K562 (cell line): ENCODE measurements at regions not wholly inside any gene's neighbourhood (a gene's known extent, or its start where the extent isn't known, plus 50 kb on each side); places are given as distances from the start of the nearest gene placed in this dataset.

ENCODE experiments used
- AFF1 ChIP-seq, 2 experiments: fragments of 450-650 bp; IDR thresholded peaks; 2 replicates each; pipeline ENCODE4 v1.6.1; 2018; ENCODE audit warnings: mild to moderate bottlenecking in 2 of 2, low read depth in 1 of 2; ENCODE audit not compliant: partially characterized antibody in 2 of 2
- CTCF ChIP-seq, 3 experiments: IDR thresholded peaks in 2 of 3; conservative IDR thresholded peaks in 1 of 3; 2 replicates each; pipeline ENCODE4 v1.5.1; 2011 to 2012; ENCODE audit warnings: low read length in 3 of 3, mild to moderate bottlenecking in 3 of 3, control low read depth in 2 of 3, improper control_type of control experiment in 1 of 3, inconsistent platforms in 1 of 3, low read depth in 1 of 3, mixed read lengths in 1 of 3, moderate library complexity in 1 of 3; ENCODE audit not compliant: insufficient read depth in 2 of 3
- DACH1 ChIP-seq: fragments of 450-650 bp; IDR thresholded peaks from 2 replicates; pipeline ENCODE4 v1.6.1; 2018; ENCODE audit not compliant: partially characterized antibody
- EHMT2 ChIP-seq: fragments of 450-650 bp; IDR thresholded peaks from 2 replicates; pipeline ENCODE4 v1.6.1; 2018; ENCODE audit warnings: antibody characterized with exemption
- EP300 ChIP-seq: IDR thresholded peaks from 2 replicates; pipeline ENCODE4 v1.6.1; 2012; ENCODE audit warnings: low read length, improper control_type of control experiment
- FOXA3 ChIP-seq, 2 experiments: fragments of 450-650 bp in 1 of 2; sonication (generic) in 1 of 2; formaldehyde crosslinking; IDR thresholded peaks in 1 of 2; conservative IDR thresholded peaks in 1 of 2; 2 replicates each; pipeline versions ENCODE4 v1.4.0 to v1.8.0; 2020 to 2022; ENCODE audit warnings: mild to moderate bottlenecking in 2 of 2, missing genetic modification reagents in 1 of 2
- FOXP1 ChIP-seq: sonication (generic); formaldehyde crosslinking; IDR thresholded peaks from 2 replicates; pipeline ENCODE4 v1.8.0; 2022; ENCODE audit warnings: mild to moderate bottlenecking, missing genetic modification reagents
- MITF ChIP-seq: IDR thresholded peaks from 2 replicates; pipeline ENCODE4 v1.6.1; 2014; ENCODE audit warnings: antibody characterized with exemption
- NCOA4 ChIP-seq: fragments of 450-650 bp; IDR thresholded peaks from 2 replicates; pipeline ENCODE4 v1.6.1; 2018; ENCODE audit warnings: mild to moderate bottlenecking; ENCODE audit not compliant: partially characterized antibody
- NR3C1 ChIP-seq: sonication (generic); formaldehyde crosslinking; IDR thresholded peaks from 2 replicates; pipeline ENCODE4 v1.8.1; 2022; ENCODE audit warnings: missing genetic modification reagents
- PHF20 ChIP-seq: fragments of 450-650 bp; IDR thresholded peaks from 2 replicates; pipeline ENCODE4 v1.6.1; 2018; ENCODE audit not compliant: partially characterized antibody
- SIN3A ChIP-seq, 2 experiments: fragments of 150-350 bp in 1 of 2; IDR thresholded peaks; 2 replicates each; pipeline ENCODE4 v1.6.1; 2011 to 2016; ENCODE audit warnings: borderline replicate concordance in 2 of 2, low read depth in 2 of 2, low read length in 2 of 2, mild to moderate bottlenecking in 2 of 2, moderate library complexity in 2 of 2; ENCODE audit not compliant: control insufficient read depth in 1 of 2
- YY1 ChIP-seq, 3 experiments: IDR thresholded peaks; 2 replicates each; pipeline ENCODE4 v1.6.1; 2011; ENCODE audit warnings: low read length in 2 of 3, mild to moderate bottlenecking in 2 of 3, moderate library complexity in 2 of 3, borderline replicate concordance in 1 of 3, control low read depth in 1 of 3, low read depth in 1 of 3; ENCODE audit not compliant: insufficient read depth in 3 of 3, insufficient replicate concordance in 2 of 3, control insufficient read depth in 1 of 3, insufficient read length in 1 of 3; ENCODE audit errors: extremely low read depth in 1 of 3
- ZNF668 ChIP-seq: fragments of 250-450 bp; sonication (Bioruptor Pico); IDR thresholded peaks from 2 replicates; pipeline ENCODE4 v1.8.0; 2022; ENCODE audit warnings: mild to moderate bottlenecking, inconsistent platforms
- TF ChIP-seq, protein P1 (sequence below): fragments of 450-650 bp; formaldehyde crosslinking; IDR thresholded peaks from 2 replicates; pipeline ENCODE4 v1.4.0; 2022; ENCODE audit warnings: missing genetic modification characterization

DNA sequence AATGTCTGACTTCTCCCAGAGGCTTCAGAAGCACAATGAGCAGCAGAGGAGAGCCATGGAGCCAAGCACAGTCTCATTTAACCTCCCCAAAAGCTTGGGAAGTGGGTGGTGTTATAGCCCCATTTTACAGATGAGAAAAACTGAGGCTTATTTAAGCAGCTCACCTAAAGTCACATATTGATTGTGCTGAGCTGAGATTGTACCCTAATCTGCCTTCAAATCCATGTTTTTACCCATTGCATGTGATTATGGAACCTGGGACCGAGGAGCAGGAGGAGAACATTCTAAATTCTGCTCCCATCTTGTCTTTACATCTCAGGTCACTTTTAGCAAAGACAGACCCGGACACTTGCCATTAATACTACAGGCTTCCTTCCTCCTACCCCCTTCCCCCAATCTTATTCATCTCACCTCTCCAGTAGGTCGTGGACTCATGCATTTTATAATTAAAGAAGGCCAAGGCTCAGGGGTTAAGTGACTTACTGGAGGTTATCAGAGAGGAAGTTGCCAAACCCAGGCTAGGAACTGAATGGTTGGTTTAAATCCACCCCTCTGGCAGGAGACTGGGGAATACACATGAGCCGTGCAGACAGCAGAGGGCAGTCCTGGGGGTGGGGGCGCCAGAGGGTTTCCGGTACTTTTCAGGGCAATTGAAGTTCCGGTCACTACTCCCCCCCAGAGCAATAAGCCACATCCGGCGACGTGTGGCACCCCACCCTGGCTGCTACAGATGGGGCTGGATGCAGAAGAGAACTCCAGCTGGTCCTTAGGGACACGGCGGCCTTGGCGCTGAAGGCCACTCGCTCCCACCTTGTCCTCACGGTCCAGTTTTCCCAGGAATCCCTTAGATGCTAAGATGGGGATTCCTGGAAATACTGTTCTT lies 51.0 kb upstream of the IL17B start (continued):
- TF ChIP-seq AFF1 (IDR thresholded peaks at IDR 0.05; ENCODE audit: low read depth in 1 of 2, partially characterized antibody in 2 of 2) (peak in 1 of 2 experiments; percentile 28), EHMT2 (peak; percentile 38; the same call in 1 of the 2 replicates), NR3C1 (CRISPR knock-in tag) (no peak), MITF (no peak), NCOA4 (no peak), DACH1 (peak; percentile 50), YY1 (IDR thresholded peaks at IDR 0.05; ENCODE audit: borderline replicate concordance in 1 of 3, control insufficient read depth in 1 of 3, extremely low read depth in 1 of 3, insufficient read depth in 3 of 3, insufficient read length in 1 of 3, insufficient replicate concordance in 2 of 3, low read depth in 1 of 3, low read length in 2 of 3) (peak in 2 of 3 experiments; percentile 37 to 49), FOXA3 (CRISPR knock-in tag; conservative IDR thresholded peaks at IDR 0.05 in 1 of 2, IDR thresholded peaks at IDR 0.05 in 1 of 2) (0 out of 4 replicates have a peak, but pooled peaks of 1 of the 2 experiments have one; percentile 41), SIN3A (IDR thresholded peaks at IDR 0.05; ENCODE audit: borderline replicate concordance in 2 of 2, control insufficient read depth in 1 of 2, low read depth in 2 of 2, low read length in 2 of 2) (peak in 1 of 2 experiments; percentile 68; a peak in 1 of 4 replicates), FOXP1 (CRISPR knock-in tag) (0 out of 2 replicates have a peak, but pooled peaks have one; percentile 43), PHF20 (peak; percentile 47), CTCF (IDR thresholded peaks at IDR 0.05 in 2 of 3, conservative IDR thresholded peaks at IDR 0.05 in 1 of 3; ENCODE audit: insufficient read depth in 2 of 3, low read depth in 1 of 3, low read length in 3 of 3) (peak; percentile 68 to 92 (median 80)), ZNF668 (CRISPR knock-in tag) (no peak), EP300 (peak; percentile 14; the same call in 1 of the 2 replicates)
- TF ChIP-seq, protein P1, sequence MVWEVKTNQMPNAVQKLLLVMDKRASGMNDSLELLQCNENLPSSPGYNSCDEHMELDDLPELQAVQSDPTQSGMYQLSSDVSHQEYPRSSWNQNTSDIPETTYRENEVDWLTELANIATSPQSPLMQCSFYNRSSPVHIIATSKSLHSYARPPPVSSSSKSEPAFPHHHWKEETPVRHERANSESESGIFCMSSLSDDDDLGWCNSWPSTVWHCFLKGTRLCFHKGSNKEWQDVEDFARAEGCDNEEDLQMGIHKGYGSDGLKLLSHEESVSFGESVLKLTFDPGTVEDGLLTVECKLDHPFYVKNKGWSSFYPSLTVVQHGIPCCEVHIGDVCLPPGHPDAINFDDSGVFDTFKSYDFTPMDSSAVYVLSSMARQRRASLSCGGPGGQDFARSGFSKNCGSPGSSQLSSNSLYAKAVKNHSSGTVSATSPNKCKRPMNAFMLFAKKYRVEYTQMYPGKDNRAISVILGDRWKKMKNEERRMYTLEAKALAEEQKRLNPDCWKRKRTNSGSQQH (CRISPR knock-in tag): no peak
